ENCODE measurements at regions not wholly inside any gene's neighbourhood (a gene's known extent, or its start where the extent isn't known, plus 50 kb on each side); places are given as distances from the start of the nearest gene placed in this dataset.

DNA sequence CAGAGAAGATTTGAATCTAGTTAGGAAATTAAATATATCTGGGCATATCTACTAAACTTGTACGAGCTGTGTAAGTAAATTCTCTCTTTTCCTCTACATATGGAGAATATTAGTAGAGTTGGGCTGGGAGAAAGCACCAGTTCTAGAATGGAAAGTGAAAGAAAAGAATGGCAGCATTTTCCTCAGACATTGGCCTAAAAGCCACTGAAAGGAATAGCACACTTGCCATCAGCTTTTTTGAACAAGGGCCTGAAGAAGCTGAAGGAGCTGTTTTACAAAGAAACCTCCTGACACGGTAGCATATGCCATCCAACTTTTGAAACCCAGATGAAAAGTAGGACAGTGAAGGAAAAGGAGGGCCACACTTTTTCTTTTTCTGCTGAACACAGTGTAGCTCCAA is 1563.7 kb upstream of the TENM4 start:
- H3K4me1 Mint-ChIP-seq (ENCODE audit: low read depth) = no peaks in the 10 kb centered on the region
- no peaks in the 10 kb centered on the region for H3K27me3 Mint-ChIP-seq
- no peak overlapping the region for H3K4me3 Mint-ChIP-seq
- no peaks in the 10 kb centered on the region for H3K36me3 Mint-ChIP-seq
- H3K27ac Mint-ChIP-seq = no peak overlapping the region
- peaks cover 4% of the 10 kb centered on the region for H3K9me3 Mint-ChIP-seq (ENCODE audit: low read depth)

DNA sequence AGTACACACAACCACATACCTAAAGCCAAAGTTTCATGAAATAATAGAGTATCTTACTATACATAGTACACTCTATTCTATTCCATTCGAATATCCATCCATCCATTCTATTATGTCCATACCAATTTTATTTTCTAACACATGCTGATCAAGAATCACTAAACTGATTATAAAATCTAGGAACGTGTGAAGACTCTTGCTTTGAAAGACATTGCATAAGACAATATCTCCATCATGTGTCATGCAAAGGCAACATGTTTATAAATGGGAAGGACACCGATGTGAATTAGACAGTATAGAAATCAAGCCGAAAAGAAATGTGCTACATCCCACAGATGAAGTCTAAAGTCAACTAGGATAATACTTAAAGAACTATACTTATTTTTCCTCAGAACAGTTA is 1561.5 kb upstream of the TENM4 start:
- Mint-ChIP-seq H3K27me3 (no peaks in the 10 kb centered on the region), H3K9me3 (ENCODE audit: low read depth) (peaks cover 7% of the 10 kb centered on the region)

DNA sequence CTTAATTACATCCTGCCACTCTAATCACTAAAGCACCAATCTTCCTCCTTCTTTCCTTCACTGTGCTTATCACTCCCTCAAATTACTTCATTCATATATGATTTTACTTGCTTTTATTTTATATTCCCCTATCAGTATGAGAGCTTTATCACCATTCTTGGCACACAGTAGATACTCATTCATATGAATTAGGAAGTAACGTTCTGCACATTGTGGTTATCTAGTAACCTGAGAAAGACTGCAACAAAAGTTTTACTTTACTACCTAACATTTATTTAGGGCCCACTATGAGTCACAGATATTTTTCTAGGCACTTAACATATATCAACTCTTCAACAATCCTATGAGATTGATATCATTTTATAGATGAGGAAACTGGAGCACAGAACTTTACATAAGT is 1559.9 kb upstream of the TENM4 start:
- Mint-ChIP-seq H3K9me3 (ENCODE audit: low read depth) (peaks cover 11% of the 10 kb centered on the region), H3K27me3 (no peaks in the 10 kb centered on the region), H3K4me1 (ENCODE audit: low read depth) (no peaks in the 10 kb centered on the region), H3K36me3 (no peaks in the 10 kb centered on the region), H3K4me3 (no peak overlapping the region), H3K27ac (no peak overlapping the region)

More for the DNA sequence above, 1561.5 kb upstream of the TENM4 start:
- no peak overlapping the region for H3K4me3 Mint-ChIP-seq
- no peak overlapping the region for H3K27ac Mint-ChIP-seq
- no peaks in the 10 kb centered on the region for H3K36me3 Mint-ChIP-seq
- no peaks in the 10 kb centered on the region for H3K4me1 Mint-ChIP-seq (ENCODE audit: low read depth)

DNA sequence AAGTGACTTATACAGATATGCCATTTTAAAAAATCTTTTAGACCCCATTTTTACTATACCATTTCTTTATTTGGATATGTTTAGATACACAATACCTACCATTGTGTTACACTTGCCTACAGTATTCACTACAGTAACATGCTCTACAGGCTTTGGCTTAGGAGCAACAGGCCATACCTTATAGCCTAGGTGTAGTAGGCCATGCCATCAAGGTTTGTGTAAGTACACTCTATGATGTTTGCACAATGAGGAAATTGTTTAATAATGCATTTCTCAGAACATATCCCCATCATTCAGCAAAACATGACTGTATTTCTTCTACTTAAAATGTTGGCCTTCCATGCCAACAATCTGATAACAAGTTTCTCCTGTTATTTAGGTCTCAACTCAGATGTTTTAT is 1559.5 kb upstream of the TENM4 start:
- no peaks in the 10 kb centered on the region for H3K27me3 Mint-ChIP-seq
- H3K4me3 Mint-ChIP-seq = no peak overlapping the region
- H3K9me3 Mint-ChIP-seq (ENCODE audit: low read depth) = peaks cover 11% of the 10 kb centered on the region
- H3K27ac Mint-ChIP-seq = no peak overlapping the region
- H3K36me3 Mint-ChIP-seq = no peaks in the 10 kb centered on the region
- no peaks in the 10 kb centered on the region for H3K4me1 Mint-ChIP-seq (ENCODE audit: low read depth)

- Mint-ChIP-seq H3K4me1 (ENCODE audit: low read depth) (no peaks in the 10 kb centered on the region), H3K36me3 (no peaks in the 10 kb centered on the region), H3K9me3 (ENCODE audit: low read depth) (peaks cover 8% of the 10 kb centered on the region), H3K4me3 (no peak overlapping the region), H3K27ac (no peak overlapping the region), H3K27me3 (no peaks in the 10 kb centered on the region)
Observed at GRCh38 chr11:80995523-80995922, 1554.7 kb upstream of the TENM4 start.

GRCh38 chr11:80993536-80993935 is 1552.7 kb upstream of the TENM4 start:
- no peaks in the 10 kb centered on the region for H3K27me3 Mint-ChIP-seq
- H3K9me3 Mint-ChIP-seq (ENCODE audit: low read depth) = peaks cover 4% of the 10 kb centered on the region
- no peak overlapping the region for H3K4me3 Mint-ChIP-seq
- no peaks in the 10 kb centered on the region for H3K4me1 Mint-ChIP-seq (ENCODE audit: low read depth)
- no peak overlapping the region for H3K27ac Mint-ChIP-seq
- H3K36me3 Mint-ChIP-seq = no peaks in the 10 kb centered on the region

- no peak overlapping the region for H3K27ac Mint-ChIP-seq
- H3K4me3 Mint-ChIP-seq = no peak overlapping the region
- H3K9me3 Mint-ChIP-seq (ENCODE audit: low read depth) = no peaks in the 10 kb centered on the region
- H3K27me3 Mint-ChIP-seq = no peaks in the 10 kb centered on the region
- no peaks in the 10 kb centered on the region for H3K4me1 Mint-ChIP-seq (ENCODE audit: low read depth)
- H3K36me3 Mint-ChIP-seq = no peaks in the 10 kb centered on the region
Observed at GRCh38 chr11:80990885-80991284, 1550.1 kb upstream of the TENM4 start.

DNA sequence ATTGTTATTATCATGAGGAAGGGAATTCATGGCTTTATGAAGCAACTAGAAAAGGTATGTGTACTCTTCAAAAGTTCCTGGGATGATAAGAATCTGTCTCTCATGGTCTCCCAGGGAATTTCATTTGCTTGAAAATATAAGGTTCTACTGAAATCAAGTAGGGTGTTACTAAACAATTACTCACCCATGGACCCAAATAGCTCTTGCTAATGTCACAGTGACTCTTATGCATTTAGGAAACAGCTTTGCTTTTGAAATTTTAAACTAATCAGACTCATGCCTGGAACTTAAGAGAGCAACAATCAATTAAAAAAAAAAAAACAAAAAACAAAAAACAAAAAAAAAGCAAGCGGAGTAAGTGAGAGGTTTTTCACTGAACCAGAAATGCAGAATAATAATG is 1546.3 kb upstream of the TENM4 start:
- H3K27ac Mint-ChIP-seq = no peak overlapping the region
- no peaks in the 10 kb centered on the region for H3K4me1 Mint-ChIP-seq (ENCODE audit: low read depth)
- no peaks in the 10 kb centered on the region for H3K36me3 Mint-ChIP-seq
- H3K9me3 Mint-ChIP-seq (ENCODE audit: low read depth) = peaks cover 4% of the 10 kb centered on the region
- H3K4me3 Mint-ChIP-seq = no peak overlapping the region
- H3K27me3 Mint-ChIP-seq = no peaks in the 10 kb centered on the region

DNA sequence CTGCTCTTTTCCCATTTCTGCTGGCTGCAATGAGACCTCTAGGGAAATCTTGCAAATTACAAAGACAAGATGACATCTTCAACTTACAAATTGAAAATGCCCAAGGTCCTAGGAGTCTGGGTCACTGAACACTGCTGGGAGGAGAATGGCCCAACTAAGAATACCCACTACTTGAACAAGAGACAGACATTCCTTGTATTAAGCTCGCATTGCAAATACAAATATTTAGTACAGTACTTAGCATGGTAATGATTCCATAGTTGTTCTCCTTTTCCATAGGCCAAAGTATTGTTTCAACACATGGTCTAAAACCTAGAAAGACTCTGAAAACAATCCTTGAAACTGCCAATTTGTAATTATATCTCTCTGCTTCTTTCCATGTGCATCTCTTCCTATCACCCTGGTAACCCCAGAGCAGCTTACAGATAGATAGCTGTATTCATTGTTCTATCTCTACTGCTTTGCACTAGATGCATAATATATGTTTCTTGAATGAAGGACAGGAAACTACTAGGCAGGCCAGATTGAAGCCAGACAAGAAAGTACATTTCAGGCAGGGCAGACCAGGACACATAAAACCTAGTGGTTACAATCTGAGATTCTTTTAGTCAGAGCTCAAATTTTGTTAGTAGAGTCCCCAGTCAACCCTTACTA is 1545.7 kb upstream of the TENM4 start:
- Mint-ChIP-seq H3K36me3 (no peaks in the 10 kb centered on the region), H3K9me3 (ENCODE audit: low read depth) (peaks cover 4% of the 10 kb centered on the region)

DNA sequence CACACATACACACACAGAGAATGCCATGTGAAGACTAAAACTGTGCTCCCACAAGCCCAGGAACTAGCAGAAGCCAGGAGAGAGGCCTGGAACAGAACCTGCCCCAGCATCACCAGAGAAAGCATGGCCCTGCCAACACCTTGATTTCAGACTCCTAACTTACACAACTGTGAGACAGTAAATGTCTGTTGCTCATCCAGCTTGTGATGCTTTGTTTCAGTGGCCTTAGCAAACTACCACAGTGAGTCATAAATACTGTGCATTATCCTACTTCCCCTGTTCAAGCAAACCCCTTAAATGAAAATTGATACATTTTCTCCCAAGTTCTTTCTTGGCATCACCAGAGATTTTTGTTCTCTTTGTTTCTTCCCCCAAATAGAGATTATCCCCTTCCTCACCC is 1539.4 kb upstream of the TENM4 start:
- peaks cover 9% of the 10 kb centered on the region for H3K9me3 Mint-ChIP-seq (ENCODE audit: low read depth)
- no peaks in the 10 kb centered on the region for H3K36me3 Mint-ChIP-seq

More for the DNA sequence above, 1545.7 kb upstream of the TENM4 start:
- no peaks in the 10 kb centered on the region for H3K27me3 Mint-ChIP-seq
- H3K4me3 Mint-ChIP-seq = no peak overlapping the region
- H3K4me1 Mint-ChIP-seq (ENCODE audit: low read depth) = no peaks in the 10 kb centered on the region
- no peak overlapping the region for H3K27ac Mint-ChIP-seq

GRCh38 chr11:80973786-80974185 is 1533.0 kb upstream of the TENM4 start:
- Mint-ChIP-seq H3K36me3 (no peaks in the 10 kb centered on the region), H3K4me1 (ENCODE audit: low read depth) (no peaks in the 10 kb centered on the region), H3K27me3 (no peaks in the 10 kb centered on the region), H3K9me3 (ENCODE audit: low read depth) (peaks cover 11% of the 10 kb centered on the region), H3K4me3 (no peak overlapping the region), H3K27ac (no peak overlapping the region)

More for the DNA sequence above, 1539.4 kb upstream of the TENM4 start:
- H3K4me1 Mint-ChIP-seq (ENCODE audit: low read depth) = no peaks in the 10 kb centered on the region
- no peaks in the 10 kb centered on the region for H3K27me3 Mint-ChIP-seq
- H3K27ac Mint-ChIP-seq = no peak overlapping the region
- no peak overlapping the region for H3K4me3 Mint-ChIP-seq

DNA sequence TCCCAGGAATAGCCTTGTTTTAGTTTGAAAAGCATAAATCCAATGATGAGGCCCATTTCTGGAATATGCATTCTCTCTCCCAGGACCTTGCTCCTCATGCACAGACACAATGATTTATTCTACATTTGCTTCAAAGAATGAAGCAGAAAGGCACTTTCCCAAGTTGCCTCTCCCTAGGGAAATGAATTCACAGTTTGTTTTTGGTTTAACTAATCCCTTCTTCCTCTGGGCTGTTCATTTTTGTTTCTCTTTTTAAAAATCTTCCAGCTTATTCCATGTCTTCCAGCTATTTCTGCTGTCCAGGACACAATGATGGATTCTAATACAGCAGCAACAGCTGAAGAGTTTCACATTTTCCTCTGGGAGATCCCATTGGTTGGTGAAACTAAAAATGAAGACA is 1529.2 kb upstream of the TENM4 start:
- no peaks in the 10 kb centered on the region for H3K27me3 Mint-ChIP-seq
- H3K27ac Mint-ChIP-seq = no peak overlapping the region
- H3K4me3 Mint-ChIP-seq = no peak overlapping the region
- H3K9me3 Mint-ChIP-seq (ENCODE audit: low read depth) = peaks cover 12% of the 10 kb centered on the region
- H3K4me1 Mint-ChIP-seq (ENCODE audit: low read depth) = no peaks in the 10 kb centered on the region
- no peaks in the 10 kb centered on the region for H3K36me3 Mint-ChIP-seq

- no peak overlapping the region for H3K4me3 Mint-ChIP-seq
- H3K27me3 Mint-ChIP-seq = no peaks in the 10 kb centered on the region
- H3K4me1 Mint-ChIP-seq (ENCODE audit: low read depth) = no peaks in the 10 kb centered on the region
- no peaks in the 10 kb centered on the region for H3K36me3 Mint-ChIP-seq
- H3K9me3 Mint-ChIP-seq (ENCODE audit: low read depth) = peaks cover 20% of the 10 kb centered on the region
- H3K27ac Mint-ChIP-seq = no peak overlapping the region
Observed at GRCh38 chr11:80967649-80968048, 1526.8 kb upstream of the TENM4 start.

DNA sequence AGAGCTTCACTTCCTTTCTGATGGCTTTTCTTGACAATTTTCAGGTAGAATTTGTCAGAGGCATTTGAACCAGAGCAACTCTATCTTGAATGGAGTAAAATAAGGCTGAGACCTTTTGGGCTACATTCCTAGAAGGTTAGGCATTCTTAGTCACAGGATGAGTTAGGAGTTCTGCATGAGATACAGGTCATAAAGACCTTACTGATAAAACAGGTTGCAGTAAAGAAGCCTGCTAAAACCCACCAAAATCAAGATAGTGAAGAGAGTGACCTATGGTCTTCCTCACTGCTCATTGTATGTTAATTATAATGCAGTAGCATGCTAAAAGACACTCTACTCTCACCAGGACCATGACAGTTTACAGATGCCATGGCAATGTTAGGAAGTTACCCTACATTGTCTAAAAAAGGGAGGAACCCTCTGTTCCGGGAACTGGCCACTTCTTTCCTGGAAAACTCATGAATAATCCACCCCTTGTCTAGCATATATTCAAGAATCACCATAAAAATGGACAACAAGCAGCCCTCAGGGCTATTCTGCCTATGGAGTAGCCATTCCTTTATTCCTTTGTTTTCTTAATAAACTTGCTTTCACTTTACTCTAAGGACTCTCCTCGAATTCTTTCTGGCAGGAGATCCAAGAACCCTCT is 1519.7 kb upstream of the TENM4 start:
- H3K36me3 Mint-ChIP-seq = no peaks in the 10 kb centered on the region
- H3K27ac Mint-ChIP-seq = no peak overlapping the region
- no peaks in the 10 kb centered on the region for H3K4me1 Mint-ChIP-seq (ENCODE audit: low read depth)
- H3K27me3 Mint-ChIP-seq = no peaks in the 10 kb centered on the region
- H3K9me3 Mint-ChIP-seq (ENCODE audit: low read depth) = peaks cover 26% of the 10 kb centered on the region
- H3K4me3 Mint-ChIP-seq = no peak overlapping the region

GRCh38 chr11:80959751-80960150 is 1518.9 kb upstream of the TENM4 start:
- H3K27me3 Mint-ChIP-seq = no peaks in the 10 kb centered on the region
- peaks cover 28% of the 10 kb centered on the region for H3K9me3 Mint-ChIP-seq (ENCODE audit: low read depth)
- no peaks in the 10 kb centered on the region for H3K4me1 Mint-ChIP-seq (ENCODE audit: low read depth)
- H3K4me3 Mint-ChIP-seq = no peak overlapping the region
- no peak overlapping the region for H3K27ac Mint-ChIP-seq
- H3K36me3 Mint-ChIP-seq = no peaks in the 10 kb centered on the region

GRCh38 chr11:80958987-80959386 is 1518.2 kb upstream of the TENM4 start:
- no peaks in the 10 kb centered on the region for H3K36me3 Mint-ChIP-seq
- H3K27me3 Mint-ChIP-seq = no peaks in the 10 kb centered on the region
- no peak overlapping the region for H3K4me3 Mint-ChIP-seq
- no peak overlapping the region for H3K27ac Mint-ChIP-seq
- peaks cover 28% of the 10 kb centered on the region for H3K9me3 Mint-ChIP-seq (ENCODE audit: low read depth)
- no peaks in the 10 kb centered on the region for H3K4me1 Mint-ChIP-seq (ENCODE audit: low read depth)
